HL-60 (cell line): ENCODE measurements at regions not wholly inside any gene's neighbourhood (a gene's known extent, or its start where the extent isn't known, plus 50 kb on each side); places are given as distances from the start of the nearest gene placed in this dataset.

Experiments
- DNase-seq, 2 experiments: peaks; one replicate each; pipeline ENCODE4 v3.0.0-alpha.2; 2010 to 2020; ENCODE audit warnings: low read depth in 1 of 2, low spot score in 1 of 2
- H3K27ac ChIP-seq: fragments of 250-450 bp; sonication (Bioruptor Pico); replicated peaks from 2 replicates; pipeline ENCODE4 v1.5.1; 2020; ENCODE audit warnings: mild to moderate bottlenecking, moderate library complexity
- H3K27me3 ChIP-seq: fragments of 250-450 bp; sonication (Bioruptor Pico); 2 replicates; pipeline ENCODE4 v1.5.1; 2021; ENCODE audit warnings: mild to moderate bottlenecking, moderate library complexity; ENCODE audit not compliant: insufficient read depth, poor library complexity, severe bottlenecking
- H3K4me3 ChIP-seq: replicated peaks from 2 replicates; pipeline ENCODE4 v1.5.1; 2011; ENCODE audit warnings: mild to moderate bottlenecking, control low read depth, low read length; ENCODE audit not compliant: insufficient read depth
- CTCF ChIP-seq: IDR thresholded peaks from one replicate; pipeline ENCODE4 v1.5.1; 2011; ENCODE audit warnings: low read length, control low read depth, inconsistent platforms; ENCODE audit not compliant: insufficient read depth
- GABPA ChIP-seq: IDR thresholded peaks from 2 replicates; pipeline ENCODE4 v1.6.1; 2012; ENCODE audit warnings: low read depth
- POLR2AphosphoS5 ChIP-seq: IDR thresholded peaks from 2 replicates; pipeline ENCODE4 v1.6.1; 2012; ENCODE audit warnings: low read depth
- SPI1 ChIP-seq: IDR thresholded peaks from 2 replicates; pipeline ENCODE4 v1.6.1; 2012; ENCODE audit warnings: low read depth, mild to moderate bottlenecking, borderline replicate concordance
- TF ChIP-seq, protein P1 (sequence below): IDR thresholded peaks from 2 replicates; pipeline ENCODE4 v1.6.1; 2012; ENCODE audit warnings: low read depth; ENCODE audit not compliant: insufficient replicate concordance

DNA sequence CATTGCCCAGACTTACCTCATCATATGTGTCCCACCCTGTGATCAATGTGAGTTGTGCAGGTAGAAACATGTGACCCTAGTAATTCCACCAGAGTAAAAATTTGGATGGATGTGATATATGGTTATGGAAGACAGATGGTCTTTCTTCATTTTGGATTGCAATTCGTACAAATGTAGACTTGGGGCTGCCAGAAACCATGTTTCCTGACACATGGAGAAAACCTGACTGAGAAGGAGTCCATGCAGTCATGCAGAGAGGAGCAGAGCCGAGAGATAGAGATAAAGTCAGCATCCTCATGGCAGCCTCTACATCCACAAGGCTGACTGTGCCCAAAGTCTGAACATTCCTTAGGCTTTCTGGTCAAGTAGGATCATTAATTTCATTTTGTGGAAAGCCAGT, 678.1 kb upstream of the KIRREL3 start:
- Histone ChIP-seq H3K4me3 (no peak overlapping the region), H3K27ac (no peak overlapping the region), H3K27me3 (no peaks in the 10 kb centered on the region)
- TF ChIP-seq SPI1 (no peak), GABPA (no peak), POLR2AphosphoS5 (no peak), CTCF (no peak)
- TF ChIP-seq, protein P1, sequence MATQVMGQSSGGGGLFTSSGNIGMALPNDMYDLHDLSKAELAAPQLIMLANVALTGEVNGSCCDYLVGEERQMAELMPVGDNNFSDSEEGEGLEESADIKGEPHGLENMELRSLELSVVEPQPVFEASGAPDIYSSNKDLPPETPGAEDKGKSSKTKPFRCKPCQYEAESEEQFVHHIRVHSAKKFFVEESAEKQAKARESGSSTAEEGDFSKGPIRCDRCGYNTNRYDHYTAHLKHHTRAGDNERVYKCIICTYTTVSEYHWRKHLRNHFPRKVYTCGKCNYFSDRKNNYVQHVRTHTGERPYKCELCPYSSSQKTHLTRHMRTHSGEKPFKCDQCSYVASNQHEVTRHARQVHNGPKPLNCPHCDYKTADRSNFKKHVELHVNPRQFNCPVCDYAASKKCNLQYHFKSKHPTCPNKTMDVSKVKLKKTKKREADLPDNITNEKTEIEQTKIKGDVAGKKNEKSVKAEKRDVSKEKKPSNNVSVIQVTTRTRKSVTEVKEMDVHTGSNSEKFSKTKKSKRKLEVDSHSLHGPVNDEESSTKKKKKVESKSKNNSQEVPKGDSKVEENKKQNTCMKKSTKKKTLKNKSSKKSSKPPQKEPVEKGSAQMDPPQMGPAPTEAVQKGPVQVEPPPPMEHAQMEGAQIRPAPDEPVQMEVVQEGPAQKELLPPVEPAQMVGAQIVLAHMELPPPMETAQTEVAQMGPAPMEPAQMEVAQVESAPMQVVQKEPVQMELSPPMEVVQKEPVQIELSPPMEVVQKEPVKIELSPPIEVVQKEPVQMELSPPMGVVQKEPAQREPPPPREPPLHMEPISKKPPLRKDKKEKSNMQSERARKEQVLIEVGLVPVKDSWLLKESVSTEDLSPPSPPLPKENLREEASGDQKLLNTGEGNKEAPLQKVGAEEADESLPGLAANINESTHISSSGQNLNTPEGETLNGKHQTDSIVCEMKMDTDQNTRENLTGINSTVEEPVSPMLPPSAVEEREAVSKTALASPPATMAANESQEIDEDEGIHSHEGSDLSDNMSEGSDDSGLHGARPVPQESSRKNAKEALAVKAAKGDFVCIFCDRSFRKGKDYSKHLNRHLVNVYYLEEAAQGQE: no peak
- DNase-seq: no peak

GRCh38 chr11:127677660-127678425, 677.3 kb upstream of the KIRREL3 start:
- Histone ChIP-seq H3K4me3 (no peak overlapping the region), H3K27me3 (no peaks in the 10 kb centered on the region), H3K27ac (no peak overlapping the region)
- DNase-seq: no peak
- no peak for TF ChIP-seq GABPA

DNA sequence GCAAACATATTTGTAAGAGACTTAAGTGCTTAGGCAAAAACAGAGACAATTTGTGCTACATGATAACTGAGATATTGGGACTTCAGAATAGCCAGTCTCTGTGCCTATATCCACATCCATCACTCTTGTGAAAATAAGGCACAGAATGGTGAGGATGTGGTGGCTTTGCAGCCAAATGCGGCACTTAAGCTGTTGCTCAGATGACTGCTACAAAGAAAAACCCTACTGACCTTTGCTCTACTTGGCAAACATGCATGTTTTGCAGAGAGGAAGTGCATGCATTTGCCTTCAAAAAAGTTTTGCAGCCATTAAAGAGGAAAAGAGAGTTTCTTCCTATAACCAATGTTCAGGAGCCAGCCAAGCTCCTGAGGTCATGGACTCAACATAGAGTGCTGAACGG, 675.0 kb upstream of the KIRREL3 start:
- Histone ChIP-seq H3K27ac (no peak overlapping the region), H3K4me3 (no peak overlapping the region), H3K27me3 (no peaks in the 10 kb centered on the region)
- no peak for DNase-seq
- TF ChIP-seq POLR2AphosphoS5: no peak
- no peak for TF ChIP-seq GABPA
- no peak for TF ChIP-seq SPI1
- TF ChIP-seq, protein P1: no peak
- TF ChIP-seq CTCF: no peak

DNA sequence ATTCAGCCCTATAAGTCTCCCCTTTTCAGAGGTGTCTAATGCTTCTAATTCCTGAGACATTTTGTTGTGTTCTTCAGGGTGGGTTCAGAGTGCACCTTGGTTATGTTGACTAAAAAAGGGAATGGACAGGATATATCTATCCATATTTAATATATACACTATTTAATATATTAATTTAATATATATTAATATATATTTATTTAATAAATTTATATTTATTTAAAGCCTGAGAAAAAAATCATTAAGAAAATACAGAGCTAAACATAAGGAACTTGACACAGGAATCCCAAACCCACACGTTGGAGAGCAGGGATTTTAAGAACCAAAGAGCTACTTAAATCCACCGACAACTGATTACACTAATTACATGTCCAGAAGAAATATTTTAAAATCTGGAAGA, 674.2 kb upstream of the KIRREL3 start:
- Histone ChIP-seq H3K4me3 (no peak overlapping the region), H3K27ac (no peak overlapping the region), H3K27me3 (no peaks in the 10 kb centered on the region)
- DNase-seq: no peak
- no peak for TF ChIP-seq SPI1
- TF ChIP-seq GABPA: no peak

DNA sequence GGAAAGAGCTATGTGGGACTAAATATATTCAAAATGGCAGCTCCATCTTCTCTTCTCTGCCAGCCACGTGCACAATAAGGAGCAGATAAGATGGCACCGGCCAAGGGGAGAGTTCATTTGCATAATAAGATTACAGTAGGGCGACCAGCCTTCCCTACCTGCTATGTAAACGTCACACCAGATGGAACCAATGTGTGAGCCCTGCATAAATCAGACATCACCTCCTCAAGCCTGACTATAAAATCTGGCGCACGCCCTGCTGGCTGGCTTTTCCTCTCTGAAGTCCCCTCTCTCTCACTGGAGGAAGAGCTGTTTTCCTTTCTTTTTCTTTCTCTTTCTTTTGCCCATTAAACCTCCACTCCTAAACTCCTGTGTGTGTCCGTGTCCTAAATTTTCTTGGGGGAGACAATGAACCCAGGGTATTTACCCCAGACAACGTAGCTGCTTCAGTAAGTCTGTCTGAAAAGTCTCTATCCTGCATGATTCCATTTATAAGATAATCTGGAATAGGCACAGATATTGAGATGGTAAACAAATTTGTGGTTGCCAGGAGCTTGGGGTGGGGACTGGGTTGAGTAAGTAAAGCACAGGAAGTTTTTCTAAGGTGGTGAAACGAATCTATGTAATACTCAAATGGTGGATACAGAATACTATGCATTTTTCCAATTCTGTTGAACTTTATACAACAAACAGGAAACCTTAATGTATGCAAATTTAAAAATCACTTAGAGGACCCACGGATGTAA, 670.0 kb upstream of the KIRREL3 start:
- DNase-seq: no peak
- TF ChIP-seq, protein P1: no peak
- TF ChIP-seq GABPA: no peak
- no peak for TF ChIP-seq SPI1
- no peak for TF ChIP-seq POLR2AphosphoS5
- no peak for TF ChIP-seq CTCF
- Histone ChIP-seq H3K27me3 (no peaks in the 10 kb centered on the region), H3K4me3 (no peak overlapping the region), H3K27ac (no peak overlapping the region)
